SH-SY5Y (cell line): ENCODE measurements at regions not wholly inside any gene's neighbourhood (a gene's known extent, or its start where the extent isn't known, plus 50 kb on each side); places are given as distances from the start of the nearest gene placed in this dataset.

ENCODE experiments used
- GATA2 ChIP-seq: IDR thresholded peaks from 2 replicates; pipeline ENCODE4 v1.6.1; 2011; ENCODE audit warnings: mild to moderate bottlenecking, low read depth, low read length
- GATA3 ChIP-seq: IDR thresholded peaks from 2 replicates; pipeline ENCODE4 v1.6.1; 2011; ENCODE audit warnings: low read depth, mild to moderate bottlenecking, low read length, moderate library complexity

DNA sequence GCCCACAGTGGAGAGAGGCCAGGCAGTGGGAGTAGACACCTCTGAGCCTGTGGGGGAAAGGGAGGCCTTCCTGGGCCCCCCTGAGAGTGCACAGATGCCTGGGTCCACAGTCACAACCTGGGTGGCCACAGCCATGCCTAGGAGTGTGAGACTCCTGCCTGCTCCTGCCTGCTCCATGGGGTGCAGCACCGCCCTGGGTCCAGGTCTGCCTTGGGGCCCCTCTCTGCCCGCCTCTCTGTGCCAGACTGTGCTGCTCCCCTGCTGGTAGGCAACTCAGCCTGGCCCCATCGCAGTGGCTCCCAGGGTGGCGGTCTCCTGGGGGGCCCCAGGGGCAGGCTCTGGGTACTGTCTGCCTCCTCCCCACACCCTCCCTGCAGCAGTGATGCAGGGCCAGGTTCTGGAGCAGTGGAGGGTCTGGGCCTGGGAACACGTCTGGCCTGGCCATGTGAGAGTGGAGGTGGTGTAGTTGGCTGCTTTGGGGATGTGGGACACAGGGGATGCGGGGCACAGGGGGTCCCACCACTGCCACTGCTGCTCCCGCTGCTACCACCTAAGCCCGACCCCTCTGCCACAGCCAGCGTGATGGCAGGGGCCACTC lies 60.1 kb upstream of the DLX2 start:
- TF ChIP-seq GATA2: no peak
- TF ChIP-seq GATA3: no peak
